GM08714 (cell line): ENCODE measurements at regions not wholly inside any gene's neighbourhood (a gene's known extent, or its start where the extent isn't known, plus 50 kb on each side); places are given as distances from the start of the nearest gene placed in this dataset.
"Not testable (repeated sequence)": the region's sequence is repeated elsewhere in the genome, so short reads cannot be mapped to it uniquely, and the experiment has no call there.

Experiments
- H3K4me3 ChIP-seq: fragments of 200-500 bp; sonication (Bioruptor generic); 2 replicates; pipeline ENCODE4 v1.5.1; 2014; ENCODE audit warnings: mild to moderate bottlenecking, low read length, inconsistent platforms
- ZNF274 ChIP-seq: IDR thresholded peaks from 2 replicates; pipeline ENCODE4 v1.6.1; 2012; ENCODE audit warnings: mild to moderate bottlenecking, low read depth, low read length

DNA sequence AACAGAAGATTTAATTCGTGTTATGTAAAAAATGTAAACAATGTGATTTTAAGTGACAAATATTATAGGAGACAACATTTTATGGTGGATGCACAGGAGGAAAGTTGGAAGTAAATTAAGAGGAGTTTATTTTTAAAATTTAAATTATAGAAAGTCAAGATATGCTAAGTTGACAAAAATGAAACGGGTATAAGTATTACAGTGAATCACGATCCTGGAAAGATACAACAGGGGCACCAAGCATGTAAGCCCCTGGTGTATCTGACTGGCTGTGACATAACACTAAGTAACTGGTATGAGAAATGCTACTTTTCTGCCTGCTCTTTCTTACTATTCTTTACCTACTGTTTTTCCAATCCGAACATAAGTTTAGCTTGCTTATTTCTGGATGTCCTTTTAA lies 419.8 kb upstream of the CHD1 start:
- TF ChIP-seq ZNF274, result no peak

DNA sequence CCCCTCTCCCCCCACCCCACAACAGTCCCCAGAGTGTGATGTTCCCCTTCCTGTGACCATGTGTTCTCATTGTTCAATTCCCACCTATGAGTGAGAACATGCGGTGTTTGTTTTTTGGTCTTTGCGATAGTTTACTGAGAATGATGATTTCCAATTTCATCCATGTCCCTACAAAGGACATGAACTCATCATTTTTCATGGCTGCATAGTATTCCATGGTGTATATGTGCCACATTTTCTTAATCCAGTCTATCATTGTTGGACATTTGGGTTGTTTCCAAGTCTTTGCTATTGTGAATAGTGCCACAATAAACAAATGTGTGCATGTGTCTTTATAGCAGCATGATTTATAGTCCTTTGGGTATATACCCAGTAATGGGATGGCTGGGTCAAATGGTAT lies 411.0 kb upstream of the CHD1 start:
- not testable (repeated sequence) for H3K4me3 ChIP-seq

More for the DNA sequence above, 419.8 kb upstream of the CHD1 start:
- no peak overlapping the region for H3K4me3 ChIP-seq

DNA sequence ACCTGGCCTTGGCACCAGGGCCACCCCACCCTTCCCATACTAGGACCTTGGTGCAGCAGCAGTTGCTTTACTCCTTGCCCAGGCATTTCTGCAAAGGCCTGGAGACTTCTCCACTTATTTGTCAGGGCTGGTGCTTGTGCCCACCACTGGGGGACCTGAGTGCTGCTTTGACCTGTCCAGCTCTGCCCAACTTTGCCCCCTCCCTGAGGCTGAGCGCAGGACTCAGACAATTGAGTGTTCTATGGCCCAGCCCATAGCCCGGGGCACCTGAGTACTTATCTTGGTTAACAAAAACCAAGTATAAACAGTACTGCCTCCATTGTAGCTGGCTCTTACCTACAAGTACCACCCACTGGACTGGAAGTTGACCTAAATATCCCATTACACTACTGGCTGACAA lies 406.1 kb upstream of the CHD1 start:
- no peak for TF ChIP-seq ZNF274
- no peak overlapping the region for H3K4me3 ChIP-seq

DNA sequence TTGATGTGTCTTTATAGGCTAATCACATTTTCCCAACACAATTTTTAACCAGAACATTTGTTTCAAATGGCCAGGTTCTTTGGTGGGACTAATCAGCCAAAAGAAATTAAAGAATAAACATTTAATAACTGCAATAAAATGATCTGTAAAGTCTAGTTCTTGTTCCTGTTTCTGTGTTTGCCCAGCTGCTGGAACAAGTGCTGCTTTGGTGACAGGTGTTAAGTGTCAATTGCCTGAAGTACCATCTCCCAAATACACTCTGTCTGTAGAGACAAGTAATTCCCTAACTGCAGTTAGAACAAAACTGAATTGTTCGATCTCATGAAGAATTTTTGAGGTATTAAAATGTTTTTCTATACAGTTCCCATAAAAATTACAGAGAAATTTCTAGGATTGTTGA lies 402.3 kb upstream of the CHD1 start:
- TF ChIP-seq ZNF274, result no peak
- H3K4me3 ChIP-seq, result no peak overlapping the region

DNA sequence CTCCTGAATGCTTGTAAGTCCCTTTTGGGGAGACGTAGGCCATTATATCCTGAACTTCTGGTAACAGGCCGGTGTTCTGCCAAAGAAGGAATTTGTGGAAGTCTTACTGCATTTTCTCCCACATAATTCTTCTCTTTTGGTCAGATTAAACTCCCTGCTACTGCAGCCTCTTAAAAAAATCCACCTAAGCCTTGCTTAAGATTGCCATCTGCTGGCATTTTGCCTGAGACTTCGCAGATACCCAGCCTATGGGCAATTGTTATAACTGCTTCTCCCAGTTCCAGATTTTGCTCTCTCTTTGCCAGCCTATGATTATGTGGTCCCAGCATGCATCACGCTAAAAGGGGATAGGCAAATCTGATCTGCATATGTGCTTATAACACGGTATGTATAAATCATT lies 391.6 kb upstream of the CHD1 start:
- H3K4me3 ChIP-seq, result no peak overlapping the region
- TF ChIP-seq ZNF274, result no peak

DNA sequence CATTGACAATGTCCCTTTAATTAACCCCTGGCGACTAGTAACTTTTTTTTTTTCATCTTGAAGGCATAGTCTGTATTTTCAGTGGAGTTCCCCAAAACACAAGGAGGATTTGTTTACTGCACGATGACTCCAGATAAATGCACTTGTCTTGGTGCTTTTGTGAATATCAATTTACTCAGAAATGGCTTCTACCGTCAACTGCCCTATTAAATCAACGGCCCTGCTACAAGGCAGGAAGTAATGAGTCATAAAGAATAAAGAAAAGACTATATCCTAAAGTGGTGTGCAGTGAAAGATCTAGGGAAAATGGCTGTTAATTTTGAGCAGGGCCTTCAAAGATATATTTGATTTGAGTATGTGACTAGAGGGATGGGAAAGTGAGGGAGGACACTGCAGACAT lies 388.3 kb upstream of the CHD1 start:
- no peak overlapping the region for H3K4me3 ChIP-seq
- TF ChIP-seq ZNF274, result no peak

DNA sequence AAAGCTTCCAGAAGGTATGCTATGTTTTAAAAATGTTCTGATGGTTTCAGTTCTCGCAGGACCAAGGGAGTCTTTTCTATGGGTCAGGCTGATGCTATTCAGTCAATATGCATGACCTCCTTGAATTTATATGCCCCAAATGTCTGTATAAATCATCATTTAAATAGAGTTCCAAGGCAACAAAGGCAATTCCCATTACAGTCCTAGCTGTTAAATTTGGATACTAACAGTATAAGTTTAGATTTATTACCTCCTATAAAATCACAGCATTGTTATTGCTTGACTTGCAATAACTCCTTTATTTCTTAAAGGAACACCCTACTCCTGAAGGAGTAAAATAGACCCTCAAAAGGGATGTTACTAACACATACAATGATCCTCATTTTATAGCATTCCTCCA lies 387.7 kb upstream of the CHD1 start:
- no peak overlapping the region for H3K4me3 ChIP-seq
- TF ChIP-seq ZNF274, result no peak

DNA sequence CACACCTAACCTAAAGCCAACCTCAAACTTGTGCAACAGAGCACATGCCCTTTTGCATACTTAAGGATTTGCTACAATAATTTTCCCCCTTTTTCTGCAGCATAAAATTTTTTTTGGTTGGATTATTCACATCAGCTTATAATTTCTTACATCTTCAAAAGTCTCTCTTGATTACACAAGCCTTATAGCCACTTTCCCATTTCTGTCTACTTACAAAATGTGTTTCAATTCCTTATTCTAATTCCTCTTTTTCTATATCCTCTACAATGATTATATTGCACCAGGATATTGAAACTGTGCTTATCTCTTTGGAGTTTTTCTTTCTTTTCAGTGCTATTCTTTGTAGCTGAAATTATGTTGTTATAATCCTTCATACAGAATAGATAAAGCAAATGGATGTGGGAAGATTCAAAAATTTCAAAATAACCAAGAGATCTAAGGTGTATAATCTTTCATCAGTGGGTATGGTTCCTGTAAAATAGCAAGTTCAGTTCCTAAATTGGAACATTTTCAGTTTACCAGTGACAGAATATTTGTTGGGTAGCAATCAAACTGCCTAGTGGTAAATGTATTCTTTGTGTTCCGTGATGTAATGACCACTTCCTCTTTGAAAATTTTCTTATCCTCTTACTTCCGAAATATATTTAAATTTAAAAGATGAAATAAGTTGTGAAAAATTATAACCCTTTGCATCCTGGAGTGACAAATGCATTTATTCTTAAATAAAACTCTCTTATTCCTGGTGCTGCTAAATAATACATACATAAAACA lies 386.8 kb upstream of the CHD1 start:
- TF ChIP-seq ZNF274, result no peak
- H3K4me3 ChIP-seq, result no peak overlapping the region

DNA sequence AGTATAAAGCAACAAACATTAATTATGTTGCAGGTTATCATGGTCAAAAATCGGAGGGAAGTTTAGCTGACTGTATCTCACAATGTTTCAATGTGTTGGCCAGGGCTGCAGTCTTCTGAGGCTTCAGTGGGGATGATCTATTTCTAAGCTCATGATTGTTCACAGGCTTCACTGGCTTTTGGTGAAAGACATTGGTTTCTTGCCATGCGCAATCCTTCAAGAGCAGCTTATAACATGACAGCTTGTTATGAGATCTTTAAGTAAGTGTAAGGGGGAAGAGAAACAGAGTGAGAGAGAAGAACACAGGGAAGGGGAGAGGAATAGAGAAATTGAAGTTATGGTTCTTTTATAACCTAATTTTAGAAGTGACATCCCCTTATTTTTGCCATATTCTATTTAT lies 385.9 kb upstream of the CHD1 start:
- TF ChIP-seq ZNF274, result no peak
- H3K4me3 ChIP-seq, result no peak overlapping the region

DNA sequence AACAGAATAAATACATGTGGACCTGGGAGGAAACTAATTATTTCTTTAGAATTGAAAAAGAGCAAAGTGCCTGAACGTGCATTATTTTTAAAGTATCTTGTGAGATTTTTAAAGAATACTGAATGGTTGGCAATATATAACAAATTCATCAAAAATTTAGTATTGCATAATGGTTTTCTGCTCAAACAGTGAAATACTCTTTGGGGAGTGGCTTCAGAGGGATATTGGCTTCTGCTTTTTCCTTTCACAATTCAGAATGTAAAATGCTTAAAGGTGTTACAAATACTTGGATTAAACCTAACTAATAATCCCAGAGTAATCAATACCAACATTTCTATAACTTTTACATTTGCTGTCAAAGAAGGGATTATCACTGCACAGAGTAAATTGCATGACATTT lies 379.3 kb upstream of the CHD1 start:
- TF ChIP-seq ZNF274, result no peak
- H3K4me3 ChIP-seq, result no peak overlapping the region

DNA sequence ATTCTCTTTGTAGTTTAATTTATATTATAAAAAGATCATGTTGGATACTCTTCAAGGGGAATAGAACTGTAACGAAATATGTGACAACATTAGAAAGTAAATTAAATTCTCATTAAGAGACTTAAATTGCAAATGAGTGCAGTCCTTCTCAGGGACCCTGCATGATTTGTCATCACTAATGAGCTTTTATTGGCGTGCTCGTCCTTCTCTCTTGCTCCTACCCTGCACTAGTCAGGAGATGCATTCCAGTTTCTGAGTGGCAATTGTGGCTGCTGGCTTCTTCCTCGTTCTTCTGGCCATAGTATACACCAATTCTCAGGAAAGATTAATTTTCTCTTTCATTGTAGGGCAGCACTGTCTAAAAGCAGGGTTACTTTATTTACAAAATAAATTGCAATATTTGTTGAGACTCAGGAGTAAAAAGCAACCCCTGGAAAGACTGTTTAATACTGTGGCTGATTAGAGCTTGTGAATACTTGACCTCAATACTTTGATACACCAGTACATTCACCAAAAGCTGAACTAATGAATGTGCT lies 376.3 kb upstream of the CHD1 start:
- TF ChIP-seq ZNF274, result no peak
- no peak overlapping the region for H3K4me3 ChIP-seq

DNA sequence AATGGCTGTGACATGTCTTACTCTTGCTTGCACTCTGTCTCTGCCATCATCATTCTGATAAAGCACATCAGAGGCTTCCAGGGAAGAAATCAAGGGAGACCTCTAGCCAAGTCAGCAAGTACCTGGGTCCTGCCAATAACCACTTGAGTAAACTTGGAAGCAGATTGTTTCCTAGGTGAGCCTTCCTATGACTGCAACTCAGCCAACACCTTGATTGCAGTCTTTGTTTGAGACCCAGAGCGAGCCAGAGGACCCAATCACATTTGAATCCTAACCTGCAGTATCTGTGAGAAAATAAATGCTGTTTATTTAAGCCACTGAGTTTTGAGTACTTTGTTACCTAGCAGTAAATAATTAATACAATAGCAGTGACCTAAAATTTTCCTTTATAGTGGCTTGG lies 356.8 kb upstream of the CHD1 start:
- H3K4me3 ChIP-seq, result no peak overlapping the region
- no peak for TF ChIP-seq ZNF274

DNA sequence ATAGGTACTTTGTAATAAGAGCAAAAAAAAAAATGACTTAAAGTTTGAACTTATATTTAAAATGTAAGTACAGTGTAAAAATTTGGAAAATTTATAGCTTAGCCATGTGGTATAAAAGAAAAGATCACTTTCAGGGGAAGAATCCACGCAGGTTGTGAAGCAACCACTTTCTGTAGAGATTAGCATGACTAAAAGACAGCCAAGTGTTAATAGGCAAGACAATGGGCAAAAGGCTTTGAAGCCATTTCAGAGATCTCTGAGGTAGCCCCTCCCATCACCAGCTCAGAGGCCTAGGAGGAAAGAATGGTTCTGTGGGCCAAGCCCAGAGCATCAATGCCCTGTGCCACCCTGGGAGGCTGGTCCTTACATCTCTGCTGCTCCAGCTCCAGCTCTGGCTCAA lies 346.3 kb upstream of the CHD1 start:
- H3K4me3 ChIP-seq, result no peak overlapping the region
- TF ChIP-seq ZNF274, result no peak

DNA sequence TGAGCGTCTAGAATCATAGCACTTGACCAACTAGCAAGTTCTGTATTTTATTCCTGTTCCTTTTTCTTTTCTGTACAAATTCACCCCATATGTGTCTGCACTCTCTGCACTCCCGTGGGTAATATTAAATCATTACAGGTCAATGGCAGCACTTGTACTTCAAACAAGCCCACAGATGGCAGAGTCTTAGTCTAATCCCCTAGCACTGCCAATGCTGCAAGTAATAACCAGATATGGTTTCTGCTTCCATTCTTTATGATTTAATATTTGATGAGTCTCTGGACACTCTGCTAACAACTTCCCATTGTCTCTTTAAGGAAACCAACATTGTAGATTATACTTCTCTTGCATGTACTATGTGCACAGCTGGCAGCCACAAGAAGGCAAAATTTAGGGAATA lies 343.8 kb upstream of the CHD1 start:
- no peak overlapping the region for H3K4me3 ChIP-seq
- TF ChIP-seq ZNF274, result no peak

DNA sequence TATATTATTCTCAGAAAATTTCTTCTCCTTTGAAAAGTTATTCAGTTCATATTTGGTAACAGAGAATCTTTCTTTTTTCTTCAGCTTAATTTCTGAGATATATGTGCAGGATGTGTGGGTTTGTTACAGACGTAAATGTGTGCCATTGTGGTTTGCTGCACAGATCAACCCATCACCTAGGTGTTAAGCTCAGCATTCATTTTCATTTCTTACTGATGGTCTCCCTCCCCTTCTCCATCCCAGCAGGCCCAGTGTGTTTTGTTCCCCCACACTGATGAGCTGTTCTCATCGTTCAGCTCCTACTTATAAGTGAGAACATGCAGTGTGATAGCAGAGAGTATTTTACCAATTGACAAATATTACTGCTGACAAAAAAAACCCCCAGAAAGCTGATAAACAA lies 330.0 kb upstream of the CHD1 start:
- no peak for TF ChIP-seq ZNF274
- H3K4me3 ChIP-seq, result no peak overlapping the region

DNA sequence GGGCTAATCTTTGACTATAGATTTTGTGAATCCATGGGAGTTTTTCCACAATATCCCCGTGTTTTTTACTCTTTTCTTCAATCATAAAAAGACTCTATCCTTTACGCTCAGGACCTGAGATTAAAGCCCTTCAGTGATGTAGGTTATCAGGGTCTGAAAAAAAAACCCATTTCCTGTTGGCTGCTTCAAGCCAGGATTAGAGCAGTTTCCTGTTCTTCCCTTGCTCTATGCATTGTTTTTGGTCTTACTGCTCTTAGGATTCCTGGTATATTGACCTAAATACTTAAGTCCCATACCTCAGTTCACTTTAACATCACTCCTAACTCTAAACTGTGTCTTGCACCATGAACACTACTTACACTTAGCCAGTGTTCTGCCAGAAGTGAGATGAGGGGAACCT lies 319.3 kb upstream of the CHD1 start:
- TF ChIP-seq ZNF274, result no peak

More for the DNA sequence above, 319.3 kb upstream of the CHD1 start:
- no peak overlapping the region for H3K4me3 ChIP-seq
